ENCODE measurements at regions not wholly inside any gene's neighbourhood (a gene's known extent, or its start where the extent isn't known, plus 50 kb on each side); places are given as distances from the start of the nearest gene placed in this dataset.

DNA sequence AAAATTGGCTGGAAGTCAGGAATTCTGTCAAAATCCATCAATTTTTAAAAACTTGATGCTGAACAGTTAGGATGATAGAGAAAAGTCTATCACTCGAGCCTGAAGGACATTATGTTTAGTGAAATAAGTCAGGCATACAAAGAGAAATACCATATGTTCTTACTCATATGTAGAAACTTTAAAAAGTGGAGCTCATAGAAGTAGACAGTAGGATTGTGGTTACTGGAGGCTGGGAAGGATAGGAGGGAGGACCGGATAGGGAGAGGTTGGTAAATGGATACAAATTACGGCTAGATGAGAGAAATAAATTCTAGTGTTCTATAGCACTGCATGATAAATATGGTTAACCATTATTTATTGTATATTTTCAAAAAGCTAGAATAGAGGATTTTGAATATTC lies 389.5 kb upstream of the RASGRP1 start:
- no peak for TF ChIP-seq TOX (CRISPR knock-in tag; IDR thresholded peaks at IDR 0.05; ENCODE audit: borderline replicate concordance)
- no peak for TF ChIP-seq ARNTL (CRISPR knock-in tag; IDR thresholded peaks at IDR 0.05; ENCODE audit: borderline replicate concordance, low read depth)
- TF ChIP-seq ZNF70 (CRISPR knock-in tag; IDR thresholded peaks at IDR 0.05): no peak
- no peak for TF ChIP-seq OSR1 (CRISPR knock-in tag; IDR thresholded peaks at IDR 0.05)
- TF ChIP-seq ZFP3 (CRISPR knock-in tag; IDR thresholded peaks at IDR 0.05): no peak
- TF ChIP-seq SNAI2 (CRISPR knock-in tag; IDR thresholded peaks at IDR 0.05): no peak
